NCI-H2196 treated with DMSO at 0.1 percent for 48 hours (cell line): ENCODE measurements at regions not wholly inside any gene's neighbourhood (a gene's known extent, or its start where the extent isn't known, plus 50 kb on each side); places are given as distances from the start of the nearest gene placed in this dataset.
A peak's percentile ranks its signal among the peaks of the same experiment; 100 is the strongest.
"Not testable (repeated sequence)": the region's sequence is repeated elsewhere in the genome, so short reads cannot be mapped to it uniquely, and the experiment has no call there.

Source experiments
- DNase-seq: peaks from one replicate; lab custom pipeline; 2025; ENCODE audit not compliant: unreplicated experiment; lab: John Stamatoyannopoulos, UW

GRCh38 chr10:78231939-78232338 lies 198.3 kb downstream of the RPS24 start:
- DNase-seq, result no peak

GRCh38 chr10:78236416-78237015 lies 202.9 kb downstream of the RPS24 start:
- no peak for DNase-seq

GRCh38 chr10:78237951-78238350 lies 204.3 kb downstream of the RPS24 start:
- not testable (repeated sequence) for DNase-seq

GRCh38 chr10:78247266-78247665 lies 213.6 kb downstream of the RPS24 start:
- DNase-seq, result no peak

- DNase-seq, result no peak
Measured at GRCh38 chr10:78247821-78248220, 214.2 kb downstream of the RPS24 start.

- DNase-seq, result no peak
Measured at GRCh38 chr10:78248651-78249464, 215.2 kb downstream of the RPS24 start.

- DNase-seq, result no peak
Measured at GRCh38 chr10:78249690-78250089, 216.0 kb downstream of the RPS24 start.

- no peak for DNase-seq
Measured at GRCh38 chr10:78250313-78251015, 216.8 kb downstream of the RPS24 start.

- DNase-seq, result no peak
Measured at GRCh38 chr10:78251016-78251385, 217.3 kb downstream of the RPS24 start.

- DNase-seq, result no peak
Measured at GRCh38 chr10:78252286-78252685, 218.6 kb downstream of the RPS24 start.

- no peak for DNase-seq
Measured at GRCh38 chr10:78253063-78253853, 219.6 kb downstream of the RPS24 start.

- no peak for DNase-seq
Measured at GRCh38 chr10:78254013-78254412, 220.3 kb downstream of the RPS24 start.

GRCh38 chr10:78255214-78255613 lies 221.6 kb downstream of the RPS24 start:
- DNase-seq, result no peak

- DNase-seq, result peak; percentile 11
Measured at GRCh38 chr10:78255796-78256638, 222.4 kb downstream of the RPS24 start.

- no peak for DNase-seq
Measured at GRCh38 chr10:78258323-78259030, 224.8 kb downstream of the RPS24 start.

- no peak for DNase-seq
Measured at GRCh38 chr10:78259391-78259790, 225.7 kb downstream of the RPS24 start.

- no peak for DNase-seq
Measured at GRCh38 chr10:78260141-78260540, 226.5 kb downstream of the RPS24 start.

- DNase-seq, result no peak
Measured at GRCh38 chr10:78260680-78261079, 227.0 kb downstream of the RPS24 start.

- no peak for DNase-seq
Measured at GRCh38 chr10:78261291-78261690, 227.6 kb downstream of the RPS24 start.

GRCh38 chr10:78262860-78263259 lies 229.2 kb downstream of the RPS24 start:
- no peak for DNase-seq
